PC-3 (cell line): ENCODE measurements at regions not wholly inside any gene's neighbourhood (a gene's known extent, or its start where the extent isn't known, plus 50 kb on each side); places are given as distances from the start of the nearest gene placed in this dataset.

Experiments used
- ATAC-seq: fragments of 200-7000 bp; cut with Tn5 transposase; 2 replicates; pipeline ENCODE4 v1.9.1; 2020; ENCODE audit warnings: mild to moderate bottlenecking, moderate library complexity
- BruUV-seq: library from RNA; stranded (reverse); fragments of 400-500 nt; replicated peaks from 2 replicates; lab custom pipeline; 2021; lab: Mats Ljungman, UMichigan
- CTCF ChIA-PET: fragments of 300-600 bp; sonication (Branson Sonifier 250); formaldehyde crosslinking; loops from one replicate; lab custom pipeline; 2022; ENCODE audit warnings: antibody characterized with exemption; lab: Charles Lee
- POLR2A ChIA-PET: fragments of 300-600 bp; sonication (Branson Sonifier 250); formaldehyde crosslinking; loops from one replicate; lab custom pipeline; 2022; ENCODE audit warnings: antibody characterized with exemption; ENCODE audit not compliant: unreplicated experiment; lab: Charles Lee
- DNase-seq: peaks from one replicate; pipeline ENCODE4 v3.0.0-alpha.2; 2015
- H2AFZ ChIP-seq: fragments of 300-600 bp; sonication (generic); 2 replicates; pipeline ENCODE4 v1.6.0; 2016; ENCODE audit warnings: antibody characterized with exemption, low read length
- H3F3A ChIP-seq: fragments of 300-600 bp; sonication (generic); one replicate; pipeline ENCODE4 v1.6.0; 2017; ENCODE audit warnings: antibody characterized with exemption, low read length, control low read depth, mild to moderate bottlenecking; ENCODE audit not compliant: unreplicated experiment
- H3K27ac ChIP-seq: fragments of 300-600 bp; sonication (generic); 2 replicates; pipeline ENCODE4 v1.5.1; 2016; ENCODE audit warnings: mild to moderate bottlenecking, low read length
- H3K27me3 ChIP-seq: fragments of 300-600 bp; sonication (generic); 2 replicates; pipeline ENCODE4 v1.6.1; 2016; ENCODE audit warnings: low read length, mixed read lengths
- H3K36me3 ChIP-seq: fragments of 300-600 bp; sonication (generic); 2 replicates; pipeline ENCODE4 v1.6.1; 2016; ENCODE audit warnings: low read depth, mixed run types, low read length, mixed read lengths
- H3K4me1 ChIP-seq: fragments of 300-600 bp; sonication (generic); 2 replicates; pipeline ENCODE4 v1.5.1; 2016; ENCODE audit warnings: low read length; ENCODE audit not compliant: insufficient read depth
- H3K4me2 ChIP-seq: fragments of 300-600 bp; sonication (generic); 2 replicates; pipeline ENCODE4 v1.6.0; 2016; ENCODE audit warnings: low read length
- H3K4me3 ChIP-seq: fragments of 300-600 bp; sonication (generic); 2 replicates; pipeline ENCODE4 v1.5.1; 2016; ENCODE audit warnings: mild to moderate bottlenecking, low read length, mixed read lengths
- H3K79me2 ChIP-seq: fragments of 300-600 bp; sonication (generic); 2 replicates; pipeline ENCODE4 v1.6.1; 2017; ENCODE audit warnings: low read length, mixed read lengths
- H3K9ac ChIP-seq: fragments of 300-600 bp; sonication (generic); 2 replicates; pipeline ENCODE4 v1.6.0; 2016; ENCODE audit warnings: mild to moderate bottlenecking, low read length
- H3K9me2 ChIP-seq: fragments of 300-600 bp; sonication (generic); replicated peaks from 2 replicates; pipeline ENCODE4 v1.6.1; 2016; ENCODE audit warnings: mixed run types, low read length, mixed read lengths
- H3K9me3 ChIP-seq: fragments of 300-600 bp; sonication (generic); 2 replicates; pipeline ENCODE4 v1.6.1; 2016; ENCODE audit warnings: low read length, mixed read lengths
- H4K20me1 ChIP-seq: fragments of 300-600 bp; sonication (generic); 2 replicates; pipeline ENCODE4 v1.6.1; 2016; ENCODE audit warnings: low read length, mixed read lengths
- EZH2 ChIP-seq: fragments of 300-600 bp; sonication (generic); IDR thresholded peaks from one replicate; pipeline ENCODE4 v1.6.1; 2017; ENCODE audit warnings: antibody characterized with exemption, mild to moderate bottlenecking, low read length; ENCODE audit not compliant: unreplicated experiment
- EZH2phosphoT487 ChIP-seq: fragments of 300-600 bp; sonication (generic); IDR thresholded peaks from 2 replicates; pipeline ENCODE4 v1.6.1; 2018; ENCODE audit warnings: mild to moderate bottlenecking, antibody characterized with exemption, low read length, borderline replicate concordance
- intact Hi-C: fragments of 100-400 bp; cut with micrococcal nuclease; formaldehyde crosslinking; loops from 2 replicates; pipeline ENCODE4 v1.9.0; 2023
- TF ChIP-seq, protein P1 (sequence below): fragments of 300-600 bp; sonication (generic); conservative IDR thresholded peaks from 2 replicates; pipeline ENCODE4 v1.5.1; 2017; ENCODE audit warnings: antibody characterized with exemption, low read depth, mild to moderate bottlenecking, low read length

DNA sequence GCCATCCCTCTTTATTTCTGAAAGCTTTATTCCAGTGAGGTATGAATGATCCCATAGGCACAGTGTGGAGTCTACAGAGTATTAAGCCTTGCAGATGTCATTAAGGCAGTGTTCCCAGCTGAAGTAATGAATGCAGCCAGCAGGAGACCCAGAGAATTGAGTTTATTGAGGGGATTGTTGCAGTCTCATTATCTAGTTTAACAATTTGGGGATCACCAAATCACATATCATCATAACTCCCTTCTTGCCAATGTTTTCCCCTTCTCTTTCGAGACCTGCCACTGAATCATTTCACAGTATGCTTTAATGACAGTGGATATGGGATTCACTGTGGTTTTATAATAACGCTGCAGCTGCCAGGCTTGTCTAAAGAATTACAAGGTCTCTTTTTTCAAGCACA is 249.3 kb upstream of the FSHR start:
- no peak for ATAC-seq
- no TSS peak for BruUV-seq
- TF ChIP-seq, protein P1, sequence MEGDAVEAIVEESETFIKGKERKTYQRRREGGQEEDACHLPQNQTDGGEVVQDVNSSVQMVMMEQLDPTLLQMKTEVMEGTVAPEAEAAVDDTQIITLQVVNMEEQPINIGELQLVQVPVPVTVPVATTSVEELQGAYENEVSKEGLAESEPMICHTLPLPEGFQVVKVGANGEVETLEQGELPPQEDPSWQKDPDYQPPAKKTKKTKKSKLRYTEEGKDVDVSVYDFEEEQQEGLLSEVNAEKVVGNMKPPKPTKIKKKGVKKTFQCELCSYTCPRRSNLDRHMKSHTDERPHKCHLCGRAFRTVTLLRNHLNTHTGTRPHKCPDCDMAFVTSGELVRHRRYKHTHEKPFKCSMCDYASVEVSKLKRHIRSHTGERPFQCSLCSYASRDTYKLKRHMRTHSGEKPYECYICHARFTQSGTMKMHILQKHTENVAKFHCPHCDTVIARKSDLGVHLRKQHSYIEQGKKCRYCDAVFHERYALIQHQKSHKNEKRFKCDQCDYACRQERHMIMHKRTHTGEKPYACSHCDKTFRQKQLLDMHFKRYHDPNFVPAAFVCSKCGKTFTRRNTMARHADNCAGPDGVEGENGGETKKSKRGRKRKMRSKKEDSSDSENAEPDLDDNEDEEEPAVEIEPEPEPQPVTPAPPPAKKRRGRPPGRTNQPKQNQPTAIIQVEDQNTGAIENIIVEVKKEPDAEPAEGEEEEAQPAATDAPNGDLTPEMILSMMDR = no peak
- TF ChIP-seq EZH2phosphoT487 (no peak), EZH2 (no peak)
- Histone ChIP-seq H3K4me3 (no peak overlapping the region), H3K9ac (no peak overlapping the region), H3K9me3 (0 out of 2 replicates have a peak, but pooled peaks cover 5% of the 10 kb centered on the region), H3K27me3 (no peaks in the 10 kb centered on the region), H2AFZ (no peak overlapping the region), H3K4me2 (no peak overlapping the region), H3F3A (no peaks in the 10 kb centered on the region), H3K79me2 (no peaks in the 10 kb centered on the region), H3K9me2 (no peaks in the 10 kb centered on the region), H3K36me3 (no peaks in the 10 kb centered on the region), H3K27ac (no peak overlapping the region), H4K20me1 (no peaks in the 10 kb centered on the region), H3K4me1 (no peaks in the 10 kb centered on the region)
- intact Hi-C loops = no loop called here
- POLR2A ChIA-PET = no interaction called here
- no peak for DNase-seq
- CTCF ChIA-PET = no interaction called here

DNA sequence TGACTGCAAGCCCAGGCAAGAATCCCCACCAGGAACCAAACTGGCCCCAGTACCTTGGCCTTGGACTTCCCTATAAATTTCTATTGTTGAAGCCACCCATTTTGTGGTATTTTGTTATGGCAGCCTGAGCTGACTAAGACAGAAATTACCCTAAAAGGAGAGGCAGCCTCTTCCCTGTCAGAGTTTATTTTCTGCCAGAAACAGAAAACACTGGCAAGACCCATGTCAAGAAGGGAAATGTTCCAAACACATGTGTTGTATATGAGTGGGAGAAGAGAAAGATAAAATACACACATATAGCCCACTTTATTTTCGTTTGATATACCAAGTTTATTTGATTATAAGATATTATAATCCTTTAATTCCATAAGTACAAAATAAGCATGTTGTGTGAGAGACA is 225.1 kb upstream of the FSHR start:
- intact Hi-C loops = no loop called here
- Histone ChIP-seq H3K27me3 (no peaks in the 10 kb centered on the region), H2AFZ (no peak overlapping the region), H3K9me3 (0 out of 2 replicates have a peak, but pooled peaks cover 6% of the 10 kb centered on the region), H3K79me2 (no peaks in the 10 kb centered on the region), H3K4me3 (no peak overlapping the region), H3K4me2 (no peak overlapping the region), H3K9me2 (no peaks in the 10 kb centered on the region), H3K4me1 (no peaks in the 10 kb centered on the region), H3F3A (no peaks in the 10 kb centered on the region), H3K9ac (no peak overlapping the region), H4K20me1 (no peaks in the 10 kb centered on the region), H3K36me3 (no peaks in the 10 kb centered on the region), H3K27ac (no peak overlapping the region)
- no peak for DNase-seq
- POLR2A ChIA-PET = no interaction called here
- CTCF ChIA-PET = no interaction called here
- BruUV-seq = no TSS peak
- no peak for ATAC-seq
- TF ChIP-seq, protein P1 = no peak
- TF ChIP-seq EZH2 (no peak), EZH2phosphoT487 (no peak)

DNA sequence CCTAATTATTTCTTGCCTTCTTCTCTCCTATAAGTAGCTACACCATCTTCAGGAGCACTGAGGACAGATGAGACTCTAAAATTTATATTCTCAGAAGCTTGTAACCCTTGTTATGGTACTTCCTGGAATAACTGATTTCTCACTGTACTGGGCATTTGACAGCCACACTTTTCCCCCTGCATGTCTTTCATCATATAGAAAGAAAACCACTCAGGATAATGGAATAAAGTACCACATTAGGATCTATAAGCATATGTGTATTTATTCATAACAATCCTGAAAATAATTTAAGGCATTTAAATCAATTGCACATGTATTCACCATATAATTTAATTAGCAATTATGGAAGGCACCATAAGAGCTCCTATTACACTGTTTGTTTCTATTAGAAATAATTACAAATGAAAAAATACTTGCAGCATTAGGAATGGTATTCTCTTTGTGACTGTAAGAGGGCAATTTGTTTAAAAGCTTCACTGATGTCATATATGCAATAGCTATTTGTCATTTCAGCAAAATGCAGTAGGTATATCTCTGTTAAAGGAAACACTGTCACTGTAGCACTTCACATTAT is 216.9 kb upstream of the FSHR start:
- no peaks in the 10 kb centered on the region for H3K27me3 ChIP-seq
- H3K9me3 ChIP-seq = 0 out of 2 replicates have a peak, but pooled peaks cover 10% of the 10 kb centered on the region
- no peaks in the 10 kb centered on the region for H3K9me2 ChIP-seq
- H3K27ac ChIP-seq = no peak overlapping the region
- ATAC-seq = no peak
- no peak overlapping the region for H3K9ac ChIP-seq
- POLR2A ChIA-PET = no interaction called here
- intact Hi-C loops = no loop called here
- no peak for DNase-seq
- no peaks in the 10 kb centered on the region for H3K4me1 ChIP-seq
- H3K79me2 ChIP-seq = no peaks in the 10 kb centered on the region
- TF ChIP-seq EZH2 = no peak
- TF ChIP-seq, protein P1 = no peak
- TF ChIP-seq EZH2phosphoT487 = no peak
- no peaks in the 10 kb centered on the region for H4K20me1 ChIP-seq
- BruUV-seq = no TSS peak
- no peak overlapping the region for H3K4me3 ChIP-seq
- H3K36me3 ChIP-seq = no peaks in the 10 kb centered on the region
- H3K4me2 ChIP-seq = no peak overlapping the region
- no peaks in the 10 kb centered on the region for H3F3A ChIP-seq
- CTCF ChIA-PET = no interaction called here
- H2AFZ ChIP-seq = no peak overlapping the region
